GM06990 (cell line): ENCODE measurements at regions not wholly inside any gene's neighbourhood (a gene's known extent, or its start where the extent isn't known, plus 50 kb on each side); places are given as distances from the start of the nearest gene placed in this dataset.

Source experiments
- DNase-seq: peaks from one replicate; pipeline ENCODE4 v3.0.0-alpha.2; 2011; ENCODE audit not compliant: insufficient read length; ENCODE audit errors: extremely low read depth
- H3K27me3 ChIP-seq: replicated peaks from 2 replicates; pipeline ENCODE4 v1.6.0; 2011; ENCODE audit warnings: low read length; ENCODE audit not compliant: control insufficient read depth, insufficient read depth
- H3K36me3 ChIP-seq: 2 replicates; pipeline ENCODE4 v1.5.1; 2011; ENCODE audit warnings: low read length; ENCODE audit not compliant: control insufficient read depth, insufficient read depth
- H3K4me3 ChIP-seq: replicated peaks from 2 replicates; pipeline ENCODE4 v1.5.1; 2011; ENCODE audit warnings: low read depth, mild to moderate bottlenecking, control low read depth, low read length
- CTCF ChIP-seq: IDR thresholded peaks from 2 replicates; pipeline ENCODE4 v1.5.1; 2011; ENCODE audit warnings: low read length, control low read depth, mild to moderate bottlenecking, inconsistent platforms; ENCODE audit not compliant: insufficient read depth, poor library complexity, severe bottlenecking

- no peak for DNase-seq
- H3K27me3 ChIP-seq = no peaks in the 10 kb centered on the region; the same call in 1 of the 2 replicates
- TF ChIP-seq CTCF = no peak
These were observed 101.7 kb downstream of the LSM3 start for GRCh38 chr3:14280326-14280725.

GRCh38 chr3:14281053-14281452 is 102.4 kb downstream of the LSM3 start:
- TF ChIP-seq CTCF = no peak
- no peak overlapping the region for H3K4me3 ChIP-seq
- H3K36me3 ChIP-seq = no peaks in the 10 kb centered on the region
- H3K27me3 ChIP-seq = no peaks in the 10 kb centered on the region; the same call in 1 of the 2 replicates
- DNase-seq = no peak

More at GRCh38 chr3:14280326-14280725, 101.7 kb downstream of the LSM3 start:
- no peaks in the 10 kb centered on the region for H3K36me3 ChIP-seq
- H3K4me3 ChIP-seq = no peak overlapping the region

DNA sequence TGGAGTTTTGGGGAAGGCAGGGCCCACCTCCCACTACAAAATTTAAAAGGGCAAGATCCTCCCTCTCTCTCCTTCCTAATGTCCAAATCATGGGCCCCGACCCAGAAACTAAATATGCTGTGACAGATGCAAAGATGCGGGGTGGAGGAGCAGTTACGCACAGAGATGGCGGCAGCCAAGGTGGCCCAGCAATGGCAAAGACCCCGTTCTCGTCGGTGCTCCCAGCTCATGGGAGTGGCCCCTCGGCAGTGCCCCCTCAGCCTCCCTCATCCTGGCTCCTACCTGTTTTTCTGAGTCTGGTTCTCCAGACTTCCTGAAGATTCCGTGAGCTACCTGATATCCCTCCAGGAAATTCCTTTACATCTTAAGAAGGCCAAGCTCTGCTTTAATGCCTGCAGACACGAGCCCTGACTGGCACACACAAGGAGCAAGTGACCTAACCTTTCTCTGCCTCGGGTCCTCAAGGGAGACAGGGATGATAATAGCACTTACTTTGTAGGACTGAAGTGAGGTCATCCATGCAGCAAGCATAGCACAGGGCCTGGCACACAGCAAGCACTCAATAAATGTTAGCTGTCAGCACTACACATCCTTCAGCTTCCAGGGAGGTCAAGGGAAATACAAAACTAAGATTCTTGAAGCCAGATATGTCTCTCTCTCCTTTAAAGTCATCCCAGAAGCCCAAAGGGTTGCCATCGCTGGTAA is 103.5 kb downstream of the LSM3 start:
- no peak overlapping the region for H3K4me3 ChIP-seq
- no peak for DNase-seq
- no peaks in the 10 kb centered on the region for H3K36me3 ChIP-seq
- H3K27me3 ChIP-seq = peaks cover 2% of the 10 kb centered on the region
- TF ChIP-seq CTCF = no peak

DNA sequence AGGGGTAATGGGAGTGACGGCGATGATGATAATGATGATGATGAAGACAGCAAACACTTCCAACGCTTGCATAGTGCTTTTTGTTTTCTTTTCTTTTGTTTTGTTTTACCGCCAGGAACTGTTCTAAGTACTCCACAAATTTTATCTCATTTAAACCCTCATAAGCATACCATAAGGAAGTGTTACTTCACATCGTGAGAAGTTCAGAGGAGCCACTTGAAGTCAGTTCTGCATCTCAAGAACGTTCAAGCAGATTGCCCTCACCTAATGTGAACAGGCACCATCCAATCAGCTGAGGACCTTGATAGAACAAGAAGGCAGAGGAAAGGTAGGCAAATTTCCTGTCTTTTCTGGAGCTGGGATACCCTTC is 104.1 kb downstream of the LSM3 start:
- TF ChIP-seq CTCF = no peak
- H3K4me3 ChIP-seq = no peak overlapping the region
- DNase-seq = no peak
- H3K27me3 ChIP-seq = peaks cover 2% of the 10 kb centered on the region
- H3K36me3 ChIP-seq = no peaks in the 10 kb centered on the region

DNA sequence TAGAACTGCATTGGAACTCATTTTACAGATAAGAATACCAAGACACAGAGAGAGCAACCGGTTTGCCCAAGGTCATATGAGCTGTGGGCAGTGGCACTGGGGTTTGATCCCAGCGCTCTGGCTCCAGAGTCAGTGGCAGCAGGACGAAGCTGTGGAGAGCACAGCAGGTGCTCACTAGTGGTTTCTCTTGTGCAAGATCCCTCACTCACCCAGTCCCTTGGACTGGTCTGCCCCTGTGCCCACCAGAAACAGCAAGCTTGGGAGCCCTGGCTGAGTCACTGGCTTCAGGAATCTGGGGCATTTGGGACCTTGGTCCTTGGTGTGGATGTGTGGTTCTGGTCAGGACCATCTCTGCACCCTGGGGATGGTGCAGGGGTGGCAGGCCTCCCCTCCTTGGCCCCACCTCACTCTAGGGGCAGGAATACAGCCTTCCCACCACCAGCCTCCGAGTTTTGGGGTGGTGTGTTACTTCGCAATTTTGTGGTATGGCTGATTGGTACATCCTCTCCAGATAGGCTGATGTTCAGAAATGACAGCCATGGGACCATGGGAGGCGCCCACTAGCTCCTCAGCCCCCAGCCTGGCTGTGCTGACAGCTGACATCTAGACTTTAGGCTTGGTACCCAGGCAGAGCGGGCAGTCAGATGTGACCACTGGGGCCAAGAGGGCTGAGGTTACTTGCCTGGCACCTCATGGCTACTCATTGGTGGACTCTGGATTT is 104.6 kb downstream of the LSM3 start:
- Histone ChIP-seq H3K36me3 (no peaks in the 10 kb centered on the region), H3K4me3 (no peak overlapping the region), H3K27me3 (peaks cover 2% of the 10 kb centered on the region)
- DNase-seq = no peak
- no peak for TF ChIP-seq CTCF
